H4 (cell line): ENCODE measurements at regions not wholly inside any gene's neighbourhood (a gene's known extent, or its start where the extent isn't known, plus 50 kb on each side); places are given as distances from the start of the nearest gene placed in this dataset.

ENCODE experiments used
- DNase-seq: peaks from one replicate; pipeline ENCODE4 v3.0.0-alpha.2; 2015; ENCODE audit warnings: low spot score

DNA sequence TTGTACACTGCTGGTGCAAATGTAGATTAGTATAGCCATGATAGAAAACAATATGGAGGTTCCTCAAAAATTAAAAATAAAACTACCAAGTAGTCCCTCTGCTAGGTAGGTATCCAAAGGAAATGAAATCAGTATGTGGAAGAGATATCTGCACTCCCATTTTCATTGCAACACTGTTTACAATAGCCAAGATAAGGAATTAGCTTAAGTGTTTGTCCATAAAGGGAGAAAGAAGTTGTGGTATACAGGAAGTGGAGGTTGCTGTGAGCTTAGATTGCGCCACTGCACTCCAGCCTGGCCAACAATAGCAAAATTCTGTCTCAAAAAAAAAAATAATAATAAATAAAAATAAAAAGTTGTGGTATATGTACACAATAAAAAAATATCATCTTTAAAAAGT lies 325.0 kb upstream of the EMCN start:
- peak; percentile 70 for DNase-seq

- DNase-seq = no peak
Observed at GRCh38 chr4:100841911-100842310, 324.1 kb upstream of the EMCN start.

DNA sequence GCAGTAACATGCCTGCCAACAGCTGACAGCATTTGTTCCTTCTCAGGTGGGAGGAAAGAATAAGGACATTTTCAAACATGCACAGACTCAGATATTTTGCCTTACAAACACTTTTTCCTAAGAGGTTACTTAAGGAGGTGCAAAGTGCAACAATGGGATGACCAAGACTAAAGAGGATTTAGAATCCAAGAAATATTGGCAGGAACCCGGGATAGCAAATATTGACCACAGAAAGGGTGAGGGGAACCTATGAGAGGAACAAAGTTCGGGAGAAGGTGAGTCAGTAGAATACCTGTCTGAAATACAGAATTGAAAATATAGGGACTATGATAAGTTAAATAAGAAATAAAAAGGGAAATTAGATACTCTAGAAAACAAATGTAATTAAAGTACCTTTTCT lies 321.9 kb upstream of the EMCN start:
- DNase-seq = no peak

- no peak for DNase-seq
Observed at GRCh38 chr4:100838286-100838685, 320.5 kb upstream of the EMCN start.

DNA sequence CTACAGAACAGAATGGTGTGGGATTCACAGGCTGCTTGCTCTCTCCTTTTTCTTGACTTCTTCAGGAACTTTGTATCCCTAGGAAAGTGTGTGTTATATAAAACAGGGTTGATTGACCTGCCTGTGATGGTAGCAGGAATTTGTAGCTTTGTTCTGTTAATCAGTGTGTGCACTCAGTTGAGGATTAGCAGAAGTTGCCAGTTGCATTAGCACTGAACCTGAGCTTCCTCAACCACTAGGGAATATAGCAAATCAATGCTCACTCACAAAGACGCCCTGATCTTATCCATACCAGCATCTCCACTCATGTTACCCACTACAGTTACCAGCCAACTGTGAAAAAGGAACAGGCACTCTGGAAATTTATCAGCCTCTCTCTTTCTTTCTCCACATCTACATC lies 319.1 kb upstream of the EMCN start:
- no peak for DNase-seq

GRCh38 chr4:100834616-100835015 lies 316.8 kb upstream of the EMCN start:
- no peak for DNase-seq

- DNase-seq = no peak
Observed at GRCh38 chr4:100833906-100834305, 316.1 kb upstream of the EMCN start.

DNA sequence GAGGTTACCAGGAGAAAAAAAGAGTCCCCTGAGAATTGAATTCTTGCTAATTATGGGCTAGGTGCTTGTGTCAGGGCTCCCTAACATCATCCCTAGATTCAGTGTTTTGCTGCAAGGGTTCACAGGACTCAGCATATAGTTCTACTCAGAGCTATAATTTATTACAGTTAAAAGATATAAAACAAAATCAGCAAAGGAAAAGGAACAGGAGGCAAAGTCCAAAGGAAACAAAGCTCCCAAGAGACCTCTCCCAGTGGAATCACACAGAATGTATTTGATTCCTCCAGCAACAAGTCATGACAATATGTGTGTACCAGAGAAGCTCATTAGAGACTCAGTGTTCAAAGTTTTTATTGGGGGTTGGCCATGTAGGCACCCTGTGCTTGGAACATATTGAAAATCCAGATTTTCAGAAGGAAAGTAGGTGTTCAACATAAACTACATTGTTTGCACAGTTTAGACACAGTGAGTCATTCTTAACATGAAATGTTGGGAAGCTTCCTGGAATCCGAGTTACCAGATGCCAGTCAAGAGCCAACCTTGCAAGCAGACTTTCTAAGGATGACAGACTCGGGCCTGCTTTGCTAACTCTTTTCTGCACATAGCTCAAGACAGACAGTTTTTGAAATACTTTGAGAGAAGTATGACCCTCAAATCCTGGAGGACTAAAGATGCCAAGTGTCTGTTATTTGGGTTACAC lies 311.3 kb upstream of the EMCN start:
- DNase-seq = no peak

- DNase-seq = no peak
Observed at GRCh38 chr4:100828364-100828763, 310.5 kb upstream of the EMCN start.

GRCh38 chr4:100827756-100828155 lies 309.9 kb upstream of the EMCN start:
- DNase-seq = no peak

DNA sequence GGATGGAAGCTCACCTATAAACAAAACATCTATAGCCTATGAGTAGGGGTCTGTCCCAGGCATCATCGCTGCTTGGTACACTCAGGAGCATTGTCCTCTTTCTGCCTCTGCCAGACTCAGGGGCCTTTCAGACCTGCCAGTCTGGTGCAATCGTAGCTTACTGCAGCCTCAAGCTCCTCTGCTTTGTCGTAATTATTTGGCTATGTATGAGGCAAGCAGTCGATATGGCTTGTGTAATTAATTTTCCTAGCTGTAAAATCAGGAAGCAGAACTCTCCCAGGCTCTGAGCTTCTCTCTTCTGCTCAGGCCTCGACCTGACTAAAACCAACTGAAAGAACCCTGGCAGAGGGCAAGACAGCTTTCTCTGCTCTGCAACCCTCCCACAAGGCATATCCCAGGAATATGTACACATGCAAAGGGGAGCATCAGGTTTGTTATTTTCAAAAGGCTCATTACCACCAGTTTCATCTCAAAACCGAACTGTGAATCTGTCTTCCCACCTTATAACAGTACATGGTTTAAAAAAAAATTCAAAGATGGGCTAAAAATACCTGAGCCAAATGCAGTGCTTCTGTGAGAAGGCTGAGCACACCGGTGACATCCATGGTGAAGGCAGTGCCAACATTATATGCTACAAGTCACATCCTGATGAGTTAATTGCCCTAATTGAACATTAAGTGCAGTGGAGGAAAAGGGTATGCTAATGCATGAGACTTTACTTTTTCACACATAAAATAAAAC lies 309.2 kb upstream of the EMCN start:
- DNase-seq = no peak

GRCh38 chr4:100826067-100826466 lies 308.2 kb upstream of the EMCN start:
- DNase-seq = no peak

- no peak for DNase-seq
Observed at GRCh38 chr4:100823993-100824323, 306.1 kb upstream of the EMCN start.

DNA sequence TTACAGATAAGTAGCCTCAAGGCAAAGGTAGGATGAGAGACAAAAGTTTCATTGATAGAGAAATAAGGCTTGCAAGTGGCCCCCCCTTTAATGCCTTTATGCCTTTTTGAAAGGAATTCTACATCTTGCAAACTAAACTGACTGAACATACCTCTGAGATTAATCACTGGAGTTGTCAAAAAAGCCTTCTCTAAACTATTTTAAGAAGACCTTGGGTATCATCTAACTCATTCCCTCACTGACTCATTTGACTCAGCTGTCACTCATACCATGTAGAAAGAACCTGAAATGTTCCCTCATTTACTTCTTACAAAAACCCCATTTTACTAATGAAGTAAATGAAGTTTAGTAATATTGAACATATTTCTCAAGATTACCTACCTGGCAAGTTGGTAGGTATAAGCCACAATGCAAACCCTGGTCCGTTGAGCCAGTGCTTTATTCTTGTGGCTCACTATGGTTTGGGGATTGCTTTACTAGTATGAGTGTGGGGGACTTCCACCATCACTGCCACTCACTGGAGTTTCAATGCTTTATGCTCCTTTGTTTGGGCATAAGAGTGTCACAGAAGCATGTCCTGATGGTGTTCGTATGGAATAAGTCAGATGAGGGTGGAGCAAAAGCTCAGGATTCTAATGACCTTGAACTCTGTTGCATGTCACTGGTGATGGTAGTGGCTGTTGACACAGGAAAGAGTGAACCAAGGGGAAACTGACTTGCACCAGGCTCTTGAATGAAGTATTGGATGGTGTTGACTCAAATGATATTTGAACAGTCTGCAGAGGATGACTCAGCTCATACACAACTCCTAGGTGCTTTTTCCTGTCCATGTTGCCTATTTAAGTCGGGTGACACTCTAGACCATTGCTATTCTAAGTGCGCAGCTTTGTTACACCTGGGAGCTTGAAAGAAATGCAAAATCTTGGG lies 305.5 kb upstream of the EMCN start:
- no peak for DNase-seq

GRCh38 chr4:100820249-100820648 lies 302.4 kb upstream of the EMCN start:
- no peak for DNase-seq

DNA sequence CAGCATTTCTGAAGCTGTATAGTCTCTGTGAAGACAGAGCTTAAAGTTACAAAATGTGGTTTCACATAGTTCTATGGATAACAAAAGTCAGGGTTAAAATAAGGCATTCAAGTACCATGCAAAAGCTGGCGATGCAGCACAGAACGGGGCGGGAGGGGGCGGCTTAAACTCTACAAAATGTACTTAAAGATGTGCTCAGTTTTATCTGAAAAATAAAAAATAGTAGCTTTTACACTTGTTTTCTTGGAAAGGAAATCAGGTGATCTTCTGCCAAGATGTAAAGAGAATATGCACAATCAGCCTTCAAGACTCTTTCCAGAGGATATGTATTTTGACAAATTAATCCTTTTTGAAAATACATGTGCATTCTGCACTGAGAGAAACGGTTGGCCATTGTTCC lies 301.7 kb upstream of the EMCN start:
- no peak for DNase-seq

- DNase-seq = no peak
Observed at GRCh38 chr4:100816436-100817045, 298.7 kb upstream of the EMCN start.

GRCh38 chr4:100811046-100811445 lies 293.2 kb upstream of the EMCN start:
- no peak for DNase-seq

- DNase-seq = no peak
Observed at GRCh38 chr4:100809506-100809905, 291.7 kb upstream of the EMCN start.

- no peak for DNase-seq
Observed at GRCh38 chr4:100806988-100807387, 289.2 kb upstream of the EMCN start.

DNA sequence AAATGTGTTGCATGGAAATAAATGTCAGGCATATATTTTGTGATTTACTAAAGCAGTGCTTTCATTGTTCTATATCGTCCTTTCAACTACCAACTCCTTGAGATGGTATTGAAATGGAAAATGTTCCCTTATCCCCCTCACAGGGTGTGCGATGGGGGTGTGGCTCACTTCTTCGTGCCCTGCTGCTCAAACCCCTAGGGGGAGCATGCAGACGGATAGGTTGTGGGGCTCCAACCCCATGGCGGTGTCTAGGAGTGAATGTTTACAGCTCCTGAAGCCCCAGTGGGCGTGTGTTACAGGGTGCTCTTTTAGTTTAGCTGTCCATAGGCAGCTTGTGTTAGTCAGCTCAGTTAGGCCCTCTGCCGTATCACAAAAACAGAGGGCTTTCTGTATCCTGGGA lies 287.7 kb upstream of the EMCN start:
- no peak for DNase-seq
